WTC11 (cell line): ENCODE measurements at regions not wholly inside any gene's neighbourhood (a gene's known extent, or its start where the extent isn't known, plus 50 kb on each side); places are given as distances from the start of the nearest gene placed in this dataset.

Experiments
- ZNF263 ChIP-seq: sonication (generic); formaldehyde crosslinking; IDR thresholded peaks from 2 replicates; pipeline ENCODE4 v1.8.1; 2022; ENCODE audit warnings: low read depth, mild to moderate bottlenecking, moderate library complexity, missing genetic modification reagents
- TF ChIP-seq, protein P1 (sequence below): fragments of 200-600 bp; IDR thresholded peaks from 2 replicates; pipeline ENCODE4 v1.8.0; 2022; ENCODE audit warnings: antibody characterized with exemption
- TF ChIP-seq, protein P2 (sequence below): sonication (generic); formaldehyde crosslinking; IDR thresholded peaks from 2 replicates; pipeline ENCODE4 v1.8.0; 2022; ENCODE audit warnings: mild to moderate bottlenecking, missing genetic modification reagents
- TF ChIP-seq, protein P3 (sequence below): sonication (generic); formaldehyde crosslinking; IDR thresholded peaks from 2 replicates; pipeline ENCODE4 v1.8.0; 2022; ENCODE audit warnings: missing genetic modification reagents
- TF ChIP-seq, protein P4 (sequence below): fragments of 250-450 bp; sonication (Bioruptor Pico); IDR thresholded peaks from 2 replicates; pipeline ENCODE4 v1.8.0; 2021; ENCODE audit warnings: mild to moderate bottlenecking
- TF ChIP-seq, protein P5 (sequence below): sonication (generic); formaldehyde crosslinking; conservative IDR thresholded peaks from 2 replicates; pipeline ENCODE4 v1.8.1; 2022; ENCODE audit warnings: mild to moderate bottlenecking, missing genetic modification reagents

DNA sequence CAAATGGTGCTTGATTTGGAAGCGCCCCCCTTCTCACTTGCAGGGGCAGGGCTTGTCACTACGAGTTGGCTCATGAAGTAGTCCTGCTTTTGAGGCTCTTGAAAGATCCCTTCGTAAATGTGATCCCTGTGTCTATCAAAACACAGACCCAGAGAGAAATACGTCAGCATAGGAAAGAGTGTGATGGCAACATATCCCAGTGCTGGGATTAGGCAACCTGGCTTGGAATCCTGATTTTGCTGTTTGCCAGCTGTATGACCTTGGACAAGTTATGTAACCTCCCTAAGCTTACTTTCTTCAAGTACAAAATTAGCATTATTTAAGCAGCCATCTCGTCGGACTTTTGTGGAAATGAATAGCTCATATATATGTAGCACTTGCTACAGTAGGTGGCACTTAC lies 228.4 kb downstream of the ATG4C start:
- TF ChIP-seq, protein P1, sequence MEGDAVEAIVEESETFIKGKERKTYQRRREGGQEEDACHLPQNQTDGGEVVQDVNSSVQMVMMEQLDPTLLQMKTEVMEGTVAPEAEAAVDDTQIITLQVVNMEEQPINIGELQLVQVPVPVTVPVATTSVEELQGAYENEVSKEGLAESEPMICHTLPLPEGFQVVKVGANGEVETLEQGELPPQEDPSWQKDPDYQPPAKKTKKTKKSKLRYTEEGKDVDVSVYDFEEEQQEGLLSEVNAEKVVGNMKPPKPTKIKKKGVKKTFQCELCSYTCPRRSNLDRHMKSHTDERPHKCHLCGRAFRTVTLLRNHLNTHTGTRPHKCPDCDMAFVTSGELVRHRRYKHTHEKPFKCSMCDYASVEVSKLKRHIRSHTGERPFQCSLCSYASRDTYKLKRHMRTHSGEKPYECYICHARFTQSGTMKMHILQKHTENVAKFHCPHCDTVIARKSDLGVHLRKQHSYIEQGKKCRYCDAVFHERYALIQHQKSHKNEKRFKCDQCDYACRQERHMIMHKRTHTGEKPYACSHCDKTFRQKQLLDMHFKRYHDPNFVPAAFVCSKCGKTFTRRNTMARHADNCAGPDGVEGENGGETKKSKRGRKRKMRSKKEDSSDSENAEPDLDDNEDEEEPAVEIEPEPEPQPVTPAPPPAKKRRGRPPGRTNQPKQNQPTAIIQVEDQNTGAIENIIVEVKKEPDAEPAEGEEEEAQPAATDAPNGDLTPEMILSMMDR, result no peak
- TF ChIP-seq, protein P2, sequence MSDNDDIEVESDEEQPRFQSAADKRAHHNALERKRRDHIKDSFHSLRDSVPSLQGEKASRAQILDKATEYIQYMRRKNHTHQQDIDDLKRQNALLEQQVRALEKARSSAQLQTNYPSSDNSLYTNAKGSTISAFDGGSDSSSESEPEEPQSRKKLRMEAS (CRISPR knock-in tag), result no peak
- TF ChIP-seq, protein P3, sequence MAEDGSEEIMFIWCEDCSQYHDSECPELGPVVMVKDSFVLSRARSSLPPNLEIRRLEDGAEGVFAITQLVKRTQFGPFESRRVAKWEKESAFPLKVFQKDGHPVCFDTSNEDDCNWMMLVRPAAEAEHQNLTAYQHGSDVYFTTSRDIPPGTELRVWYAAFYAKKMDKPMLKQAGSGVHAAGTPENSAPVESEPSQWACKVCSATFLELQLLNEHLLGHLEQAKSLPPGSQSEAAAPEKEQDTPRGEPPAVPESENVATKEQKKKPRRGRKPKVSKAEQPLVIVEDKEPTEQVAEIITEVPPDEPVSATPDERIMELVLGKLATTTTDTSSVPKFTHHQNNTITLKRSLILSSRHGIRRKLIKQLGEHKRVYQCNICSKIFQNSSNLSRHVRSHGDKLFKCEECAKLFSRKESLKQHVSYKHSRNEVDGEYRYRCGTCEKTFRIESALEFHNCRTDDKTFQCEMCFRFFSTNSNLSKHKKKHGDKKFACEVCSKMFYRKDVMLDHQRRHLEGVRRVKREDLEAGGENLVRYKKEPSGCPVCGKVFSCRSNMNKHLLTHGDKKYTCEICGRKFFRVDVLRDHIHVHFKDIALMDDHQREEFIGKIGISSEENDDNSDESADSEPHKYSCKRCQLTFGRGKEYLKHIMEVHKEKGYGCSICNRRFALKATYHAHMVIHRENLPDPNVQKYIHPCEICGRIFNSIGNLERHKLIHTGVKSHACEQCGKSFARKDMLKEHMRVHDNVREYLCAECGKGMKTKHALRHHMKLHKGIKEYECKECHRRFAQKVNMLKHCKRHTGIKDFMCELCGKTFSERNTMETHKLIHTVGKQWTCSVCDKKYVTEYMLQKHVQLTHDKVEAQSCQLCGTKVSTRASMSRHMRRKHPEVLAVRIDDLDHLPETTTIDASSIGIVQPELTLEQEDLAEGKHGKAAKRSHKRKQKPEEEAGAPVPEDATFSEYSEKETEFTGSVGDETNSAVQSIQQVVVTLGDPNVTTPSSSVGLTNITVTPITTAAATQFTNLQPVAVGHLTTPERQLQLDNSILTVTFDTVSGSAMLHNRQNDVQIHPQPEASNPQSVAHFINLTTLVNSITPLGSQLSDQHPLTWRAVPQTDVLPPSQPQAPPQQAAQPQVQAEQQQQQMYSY (CRISPR knock-in tag), result no peak
- TF ChIP-seq, protein P4, sequence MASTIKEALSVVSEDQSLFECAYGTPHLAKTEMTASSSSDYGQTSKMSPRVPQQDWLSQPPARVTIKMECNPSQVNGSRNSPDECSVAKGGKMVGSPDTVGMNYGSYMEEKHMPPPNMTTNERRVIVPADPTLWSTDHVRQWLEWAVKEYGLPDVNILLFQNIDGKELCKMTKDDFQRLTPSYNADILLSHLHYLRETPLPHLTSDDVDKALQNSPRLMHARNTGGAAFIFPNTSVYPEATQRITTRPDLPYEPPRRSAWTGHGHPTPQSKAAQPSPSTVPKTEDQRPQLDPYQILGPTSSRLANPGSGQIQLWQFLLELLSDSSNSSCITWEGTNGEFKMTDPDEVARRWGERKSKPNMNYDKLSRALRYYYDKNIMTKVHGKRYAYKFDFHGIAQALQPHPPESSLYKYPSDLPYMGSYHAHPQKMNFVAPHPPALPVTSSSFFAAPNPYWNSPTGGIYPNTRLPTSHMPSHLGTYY (CRISPR knock-in tag), result no peak
- TF ChIP-seq, protein P5, sequence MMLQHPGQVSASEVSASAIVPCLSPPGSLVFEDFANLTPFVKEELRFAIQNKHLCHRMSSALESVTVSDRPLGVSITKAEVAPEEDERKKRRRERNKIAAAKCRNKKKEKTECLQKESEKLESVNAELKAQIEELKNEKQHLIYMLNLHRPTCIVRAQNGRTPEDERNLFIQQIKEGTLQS (CRISPR knock-in tag), result no peak
- no peak for TF ChIP-seq ZNF263 (CRISPR knock-in tag)
